ENCODE measurements at regions not wholly inside any gene's neighbourhood (a gene's known extent, or its start where the extent isn't known, plus 50 kb on each side); places are given as distances from the start of the nearest gene placed in this dataset.

DNA sequence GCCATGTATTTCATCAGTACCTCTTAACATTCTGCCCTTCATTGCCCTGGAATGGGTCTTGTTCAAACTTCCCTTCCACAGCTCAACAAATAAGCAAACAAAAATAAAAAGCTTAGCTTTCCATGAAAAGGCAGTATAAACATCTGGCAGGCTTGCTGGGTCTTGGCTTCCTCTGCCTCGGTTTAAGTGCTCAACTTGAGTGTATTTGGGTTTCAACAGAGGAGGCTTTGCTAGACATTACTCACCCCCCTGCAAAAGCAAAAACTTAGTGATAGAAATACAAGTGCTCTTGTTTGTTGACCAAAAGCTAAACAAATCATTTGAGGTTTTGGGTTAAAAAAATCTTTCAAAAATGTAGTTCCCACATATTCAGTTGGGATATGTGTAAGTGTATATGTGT lies 518.5 kb downstream of the PLPP3 start:
- no peak for DNase-seq (ENCODE audit: low spot score)
- in situ Hi-C loops (cut with MboI; ENCODE audit: low pct_unique_long_range_greater_than_20kb, low sequenced_read_pairs, unreplicated experiment), result no loop called here
- TF ChIP-seq, protein P1, sequence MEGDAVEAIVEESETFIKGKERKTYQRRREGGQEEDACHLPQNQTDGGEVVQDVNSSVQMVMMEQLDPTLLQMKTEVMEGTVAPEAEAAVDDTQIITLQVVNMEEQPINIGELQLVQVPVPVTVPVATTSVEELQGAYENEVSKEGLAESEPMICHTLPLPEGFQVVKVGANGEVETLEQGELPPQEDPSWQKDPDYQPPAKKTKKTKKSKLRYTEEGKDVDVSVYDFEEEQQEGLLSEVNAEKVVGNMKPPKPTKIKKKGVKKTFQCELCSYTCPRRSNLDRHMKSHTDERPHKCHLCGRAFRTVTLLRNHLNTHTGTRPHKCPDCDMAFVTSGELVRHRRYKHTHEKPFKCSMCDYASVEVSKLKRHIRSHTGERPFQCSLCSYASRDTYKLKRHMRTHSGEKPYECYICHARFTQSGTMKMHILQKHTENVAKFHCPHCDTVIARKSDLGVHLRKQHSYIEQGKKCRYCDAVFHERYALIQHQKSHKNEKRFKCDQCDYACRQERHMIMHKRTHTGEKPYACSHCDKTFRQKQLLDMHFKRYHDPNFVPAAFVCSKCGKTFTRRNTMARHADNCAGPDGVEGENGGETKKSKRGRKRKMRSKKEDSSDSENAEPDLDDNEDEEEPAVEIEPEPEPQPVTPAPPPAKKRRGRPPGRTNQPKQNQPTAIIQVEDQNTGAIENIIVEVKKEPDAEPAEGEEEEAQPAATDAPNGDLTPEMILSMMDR (IDR thresholded peaks at IDR 0.05; ENCODE audit: extremely low read depth, insufficient read depth, missing control alignments), result no peak

DNA sequence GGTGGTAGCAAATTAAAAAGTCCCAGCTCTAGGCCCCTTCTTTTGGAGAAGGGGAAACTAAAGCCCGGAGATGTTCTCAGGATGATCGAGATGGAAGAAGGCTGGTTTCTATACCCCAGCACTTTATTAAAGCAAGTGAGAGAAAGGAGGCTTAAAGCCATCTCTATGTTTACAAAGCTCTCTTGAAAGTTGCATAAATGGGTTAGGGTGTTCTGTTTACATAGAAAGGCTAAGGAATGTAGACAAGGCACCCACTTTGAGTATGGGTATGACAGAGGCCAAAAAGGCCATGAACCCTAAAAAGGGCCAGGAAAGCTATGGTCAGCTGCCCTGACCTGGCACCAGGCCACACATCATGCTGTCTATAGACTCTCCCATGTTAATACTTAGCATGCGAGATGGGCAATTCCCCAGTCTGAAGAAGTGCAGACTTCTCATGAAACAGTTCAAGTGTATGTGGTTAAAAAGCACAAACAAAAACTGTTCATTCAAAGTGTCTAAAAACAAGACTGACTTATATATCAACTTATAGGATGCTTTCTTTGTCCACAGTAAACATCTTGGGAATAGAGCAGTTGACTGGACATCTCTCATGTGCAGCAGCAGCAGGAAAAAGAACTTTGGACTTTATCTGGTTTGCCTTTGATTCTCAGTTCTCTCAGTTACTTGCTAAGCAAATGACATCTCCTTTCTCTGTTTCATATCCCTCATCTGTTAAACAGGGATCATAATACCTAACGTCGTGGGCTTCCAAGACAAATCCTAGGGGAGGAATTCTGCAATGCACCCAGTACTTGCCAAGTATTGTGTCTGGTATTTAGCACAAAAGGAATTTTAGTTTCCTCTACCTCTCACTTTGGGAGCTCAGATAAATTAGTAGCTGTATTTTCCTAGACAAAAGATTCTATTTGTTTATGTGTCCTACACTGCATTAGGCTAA lies 521.6 kb downstream of the PLPP3 start:
- TF ChIP-seq, protein P1 (IDR thresholded peaks at IDR 0.05; ENCODE audit: extremely low read depth, insufficient read depth, missing control alignments), result no peak
- DNase-seq (ENCODE audit: low spot score), result no peak
- in situ Hi-C loops (cut with MboI; ENCODE audit: low pct_unique_long_range_greater_than_20kb, low sequenced_read_pairs, unreplicated experiment), result no loop called here

DNA sequence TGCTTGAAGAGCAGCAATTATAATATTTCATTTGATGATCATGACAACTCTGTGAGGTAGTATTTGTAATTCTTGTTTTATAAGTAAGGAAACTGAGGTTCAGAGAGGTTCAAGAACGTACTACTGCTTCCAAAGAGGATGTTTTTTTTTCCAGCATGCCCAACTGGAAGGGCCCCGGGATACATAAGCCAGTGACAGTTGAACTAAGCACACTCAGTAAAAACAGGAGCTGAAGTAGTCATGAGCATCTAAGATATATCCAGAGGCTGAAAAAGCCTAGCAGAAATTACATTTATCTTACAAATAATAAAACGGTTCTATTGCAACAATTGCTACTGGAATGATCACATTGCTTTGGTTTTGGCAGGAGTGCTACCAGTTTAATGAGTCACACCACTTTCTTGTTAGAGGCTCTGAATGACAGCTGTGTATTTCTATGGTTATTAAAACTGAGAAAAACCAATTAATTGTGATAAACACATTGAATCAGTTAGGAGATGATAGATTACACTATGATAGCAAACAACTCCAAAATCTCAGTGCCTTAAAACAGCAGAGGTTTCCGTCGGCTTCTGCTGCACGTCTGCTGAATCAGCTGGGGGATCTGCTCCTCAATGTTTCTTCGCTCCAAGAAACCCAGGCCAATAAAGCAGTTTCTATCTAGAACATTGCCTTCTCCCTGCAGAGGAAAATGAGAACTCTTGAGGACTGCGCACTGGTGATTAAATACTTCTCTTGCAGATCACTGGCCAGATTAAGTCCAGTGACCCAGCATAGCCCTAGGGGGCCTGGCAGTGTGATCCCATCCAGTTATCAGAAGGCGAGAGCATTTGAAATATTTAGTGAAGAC lies 522.7 kb downstream of the PLPP3 start:
- in situ Hi-C loops (cut with MboI; ENCODE audit: low pct_unique_long_range_greater_than_20kb, low sequenced_read_pairs, unreplicated experiment), result no loop called here
- TF ChIP-seq, protein P1 (IDR thresholded peaks at IDR 0.05; ENCODE audit: extremely low read depth, insufficient read depth, missing control alignments), result no peak
- DNase-seq (ENCODE audit: low spot score), result no peak

DNA sequence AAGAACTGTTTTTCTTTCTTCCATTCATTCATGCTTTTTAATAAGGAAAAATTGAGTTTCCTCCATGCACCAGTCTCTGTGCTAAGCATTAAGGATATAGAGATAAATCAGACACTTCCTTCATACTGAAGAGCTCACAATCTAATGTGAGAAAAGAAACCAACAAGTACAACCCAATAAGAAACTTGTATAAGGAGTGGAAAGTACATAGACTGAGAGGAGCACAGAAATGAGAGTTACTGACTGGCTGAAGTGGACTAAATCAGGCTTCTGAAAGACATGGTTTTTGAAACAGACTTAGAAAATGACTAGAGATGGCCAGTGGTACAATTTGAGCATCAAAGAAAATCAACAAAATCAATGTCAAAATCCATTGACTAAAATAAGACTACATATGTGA lies 524.4 kb downstream of the PLPP3 start:
- in situ Hi-C loops (cut with MboI; ENCODE audit: low pct_unique_long_range_greater_than_20kb, low sequenced_read_pairs, unreplicated experiment), result no loop called here
- TF ChIP-seq, protein P1 (IDR thresholded peaks at IDR 0.05; ENCODE audit: extremely low read depth, insufficient read depth, missing control alignments), result no peak
- no peak for DNase-seq (ENCODE audit: low spot score)

DNA sequence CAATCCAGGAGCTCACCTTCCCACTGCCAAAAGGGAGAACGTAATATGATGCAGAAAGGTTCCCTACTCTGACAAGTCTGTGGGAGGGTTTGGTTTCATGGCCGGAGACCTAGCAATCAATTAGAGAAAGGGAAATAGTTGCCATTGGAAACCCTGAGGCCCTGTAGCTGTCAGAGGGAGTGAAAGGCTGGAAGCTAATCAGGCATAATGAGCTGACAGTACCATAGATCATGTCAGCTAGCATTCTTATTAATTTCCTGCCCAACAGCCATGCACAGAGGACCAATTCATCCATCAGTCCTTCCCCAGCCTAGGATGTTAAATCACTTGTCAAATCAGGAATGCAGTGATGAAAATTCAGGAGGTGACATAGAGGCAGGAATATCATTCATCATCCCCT lies 527.3 kb downstream of the PLPP3 start:
- DNase-seq (ENCODE audit: low spot score), result no peak
- TF ChIP-seq, protein P1 (IDR thresholded peaks at IDR 0.05; ENCODE audit: extremely low read depth, insufficient read depth, missing control alignments), result no peak
- in situ Hi-C loops (cut with MboI; ENCODE audit: low pct_unique_long_range_greater_than_20kb, low sequenced_read_pairs, unreplicated experiment), result no loop called here

DNA sequence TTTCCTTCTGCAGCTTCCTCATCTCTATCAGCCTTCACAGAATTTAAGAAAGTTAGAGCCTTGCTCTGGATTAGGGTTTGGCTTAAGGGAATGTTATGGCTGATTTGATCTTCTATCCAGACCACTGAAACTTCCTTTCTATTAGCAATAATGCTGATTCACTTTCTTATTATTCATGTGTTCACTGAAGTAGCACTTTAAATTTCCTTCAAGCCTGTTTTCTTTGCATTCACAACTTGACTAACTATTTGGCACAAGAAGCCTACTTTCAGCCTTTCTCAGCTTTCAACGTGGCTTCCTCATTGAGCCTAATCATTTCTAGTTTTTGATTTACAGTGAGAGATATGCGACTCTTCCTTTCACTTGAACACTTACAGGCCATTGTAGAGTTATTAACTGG lies 528.5 kb downstream of the PLPP3 start:
- TF ChIP-seq, protein P1 (IDR thresholded peaks at IDR 0.05; ENCODE audit: extremely low read depth, insufficient read depth, missing control alignments), result no peak
- no peak for DNase-seq (ENCODE audit: low spot score)
- in situ Hi-C loops (cut with MboI; ENCODE audit: low pct_unique_long_range_greater_than_20kb, low sequenced_read_pairs, unreplicated experiment), result no loop called here
